ENCODE measurements at regions not wholly inside any gene's neighbourhood (a gene's known extent, or its start where the extent isn't known, plus 50 kb on each side); places are given as distances from the start of the nearest gene placed in this dataset.

DNA sequence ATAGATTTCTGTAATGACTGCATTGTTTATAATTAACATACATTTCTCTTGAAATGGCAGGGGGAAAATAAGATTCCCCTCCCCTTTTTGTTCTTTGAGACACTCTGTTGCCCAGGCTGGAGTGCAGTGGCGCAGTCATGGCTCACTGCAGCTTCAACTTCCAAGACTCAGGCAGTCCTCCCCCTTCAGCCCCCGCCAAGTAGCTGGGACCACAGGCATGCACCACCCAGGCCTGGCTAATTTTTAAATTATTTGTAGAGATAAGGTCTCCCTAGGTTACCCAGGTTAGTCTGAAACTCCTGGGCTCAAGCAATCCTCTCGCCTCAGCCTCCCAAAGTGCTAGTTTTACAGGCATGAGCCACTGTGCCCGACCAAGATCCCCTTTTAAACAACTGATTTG is 67.7 kb downstream of the KATNIP start:
- TF ChIP-seq, protein P1, sequence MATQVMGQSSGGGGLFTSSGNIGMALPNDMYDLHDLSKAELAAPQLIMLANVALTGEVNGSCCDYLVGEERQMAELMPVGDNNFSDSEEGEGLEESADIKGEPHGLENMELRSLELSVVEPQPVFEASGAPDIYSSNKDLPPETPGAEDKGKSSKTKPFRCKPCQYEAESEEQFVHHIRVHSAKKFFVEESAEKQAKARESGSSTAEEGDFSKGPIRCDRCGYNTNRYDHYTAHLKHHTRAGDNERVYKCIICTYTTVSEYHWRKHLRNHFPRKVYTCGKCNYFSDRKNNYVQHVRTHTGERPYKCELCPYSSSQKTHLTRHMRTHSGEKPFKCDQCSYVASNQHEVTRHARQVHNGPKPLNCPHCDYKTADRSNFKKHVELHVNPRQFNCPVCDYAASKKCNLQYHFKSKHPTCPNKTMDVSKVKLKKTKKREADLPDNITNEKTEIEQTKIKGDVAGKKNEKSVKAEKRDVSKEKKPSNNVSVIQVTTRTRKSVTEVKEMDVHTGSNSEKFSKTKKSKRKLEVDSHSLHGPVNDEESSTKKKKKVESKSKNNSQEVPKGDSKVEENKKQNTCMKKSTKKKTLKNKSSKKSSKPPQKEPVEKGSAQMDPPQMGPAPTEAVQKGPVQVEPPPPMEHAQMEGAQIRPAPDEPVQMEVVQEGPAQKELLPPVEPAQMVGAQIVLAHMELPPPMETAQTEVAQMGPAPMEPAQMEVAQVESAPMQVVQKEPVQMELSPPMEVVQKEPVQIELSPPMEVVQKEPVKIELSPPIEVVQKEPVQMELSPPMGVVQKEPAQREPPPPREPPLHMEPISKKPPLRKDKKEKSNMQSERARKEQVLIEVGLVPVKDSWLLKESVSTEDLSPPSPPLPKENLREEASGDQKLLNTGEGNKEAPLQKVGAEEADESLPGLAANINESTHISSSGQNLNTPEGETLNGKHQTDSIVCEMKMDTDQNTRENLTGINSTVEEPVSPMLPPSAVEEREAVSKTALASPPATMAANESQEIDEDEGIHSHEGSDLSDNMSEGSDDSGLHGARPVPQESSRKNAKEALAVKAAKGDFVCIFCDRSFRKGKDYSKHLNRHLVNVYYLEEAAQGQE (IDR thresholded peaks at IDR 0.05; ENCODE audit: insufficient replicate concordance, low read depth) = no peak
- TF ChIP-seq, protein P2, sequence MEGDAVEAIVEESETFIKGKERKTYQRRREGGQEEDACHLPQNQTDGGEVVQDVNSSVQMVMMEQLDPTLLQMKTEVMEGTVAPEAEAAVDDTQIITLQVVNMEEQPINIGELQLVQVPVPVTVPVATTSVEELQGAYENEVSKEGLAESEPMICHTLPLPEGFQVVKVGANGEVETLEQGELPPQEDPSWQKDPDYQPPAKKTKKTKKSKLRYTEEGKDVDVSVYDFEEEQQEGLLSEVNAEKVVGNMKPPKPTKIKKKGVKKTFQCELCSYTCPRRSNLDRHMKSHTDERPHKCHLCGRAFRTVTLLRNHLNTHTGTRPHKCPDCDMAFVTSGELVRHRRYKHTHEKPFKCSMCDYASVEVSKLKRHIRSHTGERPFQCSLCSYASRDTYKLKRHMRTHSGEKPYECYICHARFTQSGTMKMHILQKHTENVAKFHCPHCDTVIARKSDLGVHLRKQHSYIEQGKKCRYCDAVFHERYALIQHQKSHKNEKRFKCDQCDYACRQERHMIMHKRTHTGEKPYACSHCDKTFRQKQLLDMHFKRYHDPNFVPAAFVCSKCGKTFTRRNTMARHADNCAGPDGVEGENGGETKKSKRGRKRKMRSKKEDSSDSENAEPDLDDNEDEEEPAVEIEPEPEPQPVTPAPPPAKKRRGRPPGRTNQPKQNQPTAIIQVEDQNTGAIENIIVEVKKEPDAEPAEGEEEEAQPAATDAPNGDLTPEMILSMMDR (IDR thresholded peaks at IDR 0.05; ENCODE audit: insufficient read depth, low read length) = no peak

Data from HL-60 (cell line).